Mammary epithelial cell (primary cell): ENCODE measurements at regions not wholly inside any gene's neighbourhood (a gene's known extent, or its start where the extent isn't known, plus 50 kb on each side); places are given as distances from the start of the nearest gene placed in this dataset.

Experiments
- EZH2 ChIP-seq: IDR thresholded peaks from 2 replicates; pipeline ENCODE4 v1.6.1; 2012; ENCODE audit warnings: low read length, inconsistent platforms, borderline replicate concordance
- TF ChIP-seq, protein P1 (sequence below), 2 donors: IDR thresholded peaks in 1 of 2; conservative IDR thresholded peaks in 1 of 2; 2 replicates each; pipeline ENCODE4 v1.5.1; 2011 to 2012; ENCODE audit warnings: inconsistent platforms in 2 of 2, low read length in 2 of 2, mild to moderate bottlenecking in 2 of 2, control low read depth in 1 of 2, low read depth in 1 of 2; ENCODE audit not compliant: insufficient read depth in 1 of 2; ENCODE audit errors: extremely low read depth in 1 of 2

DNA sequence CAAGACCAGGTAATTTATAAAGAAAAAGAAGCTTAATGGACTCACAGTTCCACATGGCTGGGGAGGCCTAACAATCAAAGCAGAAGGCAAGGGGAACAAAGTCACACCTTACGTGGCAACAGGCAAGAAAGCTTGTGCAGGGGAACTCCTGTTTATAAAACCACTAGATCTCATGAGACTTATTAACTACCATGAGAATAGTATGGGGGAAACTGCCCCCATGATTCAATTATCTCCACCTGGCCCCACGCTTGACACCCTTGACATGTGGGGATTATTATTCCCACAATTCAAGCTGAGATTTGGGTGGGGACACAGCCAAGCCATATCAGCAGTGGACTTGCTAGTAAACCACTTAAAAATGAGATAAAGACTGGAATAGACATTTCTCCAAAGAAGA, 451.7 kb downstream of the DNAJB9 start:
- TF ChIP-seq, protein P1, sequence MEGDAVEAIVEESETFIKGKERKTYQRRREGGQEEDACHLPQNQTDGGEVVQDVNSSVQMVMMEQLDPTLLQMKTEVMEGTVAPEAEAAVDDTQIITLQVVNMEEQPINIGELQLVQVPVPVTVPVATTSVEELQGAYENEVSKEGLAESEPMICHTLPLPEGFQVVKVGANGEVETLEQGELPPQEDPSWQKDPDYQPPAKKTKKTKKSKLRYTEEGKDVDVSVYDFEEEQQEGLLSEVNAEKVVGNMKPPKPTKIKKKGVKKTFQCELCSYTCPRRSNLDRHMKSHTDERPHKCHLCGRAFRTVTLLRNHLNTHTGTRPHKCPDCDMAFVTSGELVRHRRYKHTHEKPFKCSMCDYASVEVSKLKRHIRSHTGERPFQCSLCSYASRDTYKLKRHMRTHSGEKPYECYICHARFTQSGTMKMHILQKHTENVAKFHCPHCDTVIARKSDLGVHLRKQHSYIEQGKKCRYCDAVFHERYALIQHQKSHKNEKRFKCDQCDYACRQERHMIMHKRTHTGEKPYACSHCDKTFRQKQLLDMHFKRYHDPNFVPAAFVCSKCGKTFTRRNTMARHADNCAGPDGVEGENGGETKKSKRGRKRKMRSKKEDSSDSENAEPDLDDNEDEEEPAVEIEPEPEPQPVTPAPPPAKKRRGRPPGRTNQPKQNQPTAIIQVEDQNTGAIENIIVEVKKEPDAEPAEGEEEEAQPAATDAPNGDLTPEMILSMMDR (conservative IDR thresholded peaks at IDR 0.05 in 1 of 2, IDR thresholded peaks at IDR 0.05 in 1 of 2; ENCODE audit: extremely low read depth in 1 of 2, insufficient read depth in 1 of 2, low read depth in 1 of 2, low read length in 2 of 2): no peak
- TF ChIP-seq EZH2: no peak
